Chondrocyte (in vitro differentiated cells): ENCODE measurements at regions not wholly inside any gene's neighbourhood (a gene's known extent, or its start where the extent isn't known, plus 50 kb on each side); places are given as distances from the start of the nearest gene placed in this dataset.

ENCODE experiments used
- DNase-seq: peaks from one replicate; pipeline ENCODE4 v3.0.0; 2021; ENCODE audit warnings: mixed read lengths, low spot score
- H3K27ac Mint-ChIP-seq: one replicate; pipeline ENCODE4 v1.8.0; 2021; ENCODE audit warnings: mild to moderate bottlenecking, moderate library complexity, mixed read lengths; ENCODE audit not compliant: unreplicated experiment
- H3K27me3 Mint-ChIP-seq: 2 replicates; pipeline ENCODE4 v1.8.0; 2021; ENCODE audit warnings: low read depth, mixed read lengths
- H3K36me3 Mint-ChIP-seq: 2 replicates; pipeline ENCODE4 v1.8.0; 2021; ENCODE audit warnings: low read depth, mixed read lengths
- H3K4me1 Mint-ChIP-seq: 2 replicates; pipeline ENCODE4 v1.8.0; 2021; ENCODE audit warnings: low read depth, mild to moderate bottlenecking, mixed read lengths
- H3K4me3 Mint-ChIP-seq: one replicate; pipeline ENCODE4 v1.8.0; 2021; ENCODE audit warnings: mild to moderate bottlenecking, moderate library complexity, mixed read lengths; ENCODE audit not compliant: unreplicated experiment
- H3K9me3 Mint-ChIP-seq: 2 replicates; pipeline ENCODE4 v1.8.0; 2021; ENCODE audit warnings: low read depth, mixed read lengths
- TF ChIP-seq, protein P1 (sequence below): fragments of 200-600 bp; sonication (generic); IDR thresholded peaks from 2 replicates; pipeline ENCODE4 v1.5.0; 2021; ENCODE audit warnings: antibody characterized with exemption, mild to moderate bottlenecking, moderate library complexity

DNA sequence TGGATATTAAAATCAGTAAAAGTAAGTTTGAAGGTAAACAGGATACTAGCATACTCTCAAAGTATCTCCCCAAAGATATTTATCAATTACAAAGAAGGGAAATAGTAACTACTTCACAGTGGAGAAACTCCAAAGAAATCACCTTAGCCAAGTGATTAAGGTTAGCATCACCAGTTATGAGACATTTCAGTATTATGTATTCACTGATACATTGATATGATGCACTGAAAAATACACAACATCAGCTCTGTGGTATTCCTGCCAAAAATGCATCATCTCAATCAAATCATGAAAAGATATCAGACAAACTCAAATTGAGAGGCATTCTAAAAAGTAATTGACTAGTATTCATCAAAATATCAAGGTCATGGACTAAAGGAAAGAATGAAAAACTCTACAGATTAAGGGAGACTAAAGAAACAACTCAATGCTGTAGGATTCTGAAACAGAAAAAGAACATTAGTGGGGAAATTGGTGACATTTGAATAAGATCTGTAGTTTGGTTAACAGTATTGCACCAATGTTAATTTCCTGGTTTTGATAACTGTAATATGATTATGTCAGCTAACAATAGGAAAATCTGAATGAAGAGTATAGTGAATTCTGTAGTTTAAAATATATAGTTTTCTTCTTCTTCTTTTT lies 215.4 kb downstream of the UACA start:
- H3K9me3 Mint-ChIP-seq = peaks cover 4% of the 10 kb centered on the region
- no peak for DNase-seq
- peaks cover 2% of the 10 kb centered on the region for H3K27me3 Mint-ChIP-seq
- TF ChIP-seq, protein P1, sequence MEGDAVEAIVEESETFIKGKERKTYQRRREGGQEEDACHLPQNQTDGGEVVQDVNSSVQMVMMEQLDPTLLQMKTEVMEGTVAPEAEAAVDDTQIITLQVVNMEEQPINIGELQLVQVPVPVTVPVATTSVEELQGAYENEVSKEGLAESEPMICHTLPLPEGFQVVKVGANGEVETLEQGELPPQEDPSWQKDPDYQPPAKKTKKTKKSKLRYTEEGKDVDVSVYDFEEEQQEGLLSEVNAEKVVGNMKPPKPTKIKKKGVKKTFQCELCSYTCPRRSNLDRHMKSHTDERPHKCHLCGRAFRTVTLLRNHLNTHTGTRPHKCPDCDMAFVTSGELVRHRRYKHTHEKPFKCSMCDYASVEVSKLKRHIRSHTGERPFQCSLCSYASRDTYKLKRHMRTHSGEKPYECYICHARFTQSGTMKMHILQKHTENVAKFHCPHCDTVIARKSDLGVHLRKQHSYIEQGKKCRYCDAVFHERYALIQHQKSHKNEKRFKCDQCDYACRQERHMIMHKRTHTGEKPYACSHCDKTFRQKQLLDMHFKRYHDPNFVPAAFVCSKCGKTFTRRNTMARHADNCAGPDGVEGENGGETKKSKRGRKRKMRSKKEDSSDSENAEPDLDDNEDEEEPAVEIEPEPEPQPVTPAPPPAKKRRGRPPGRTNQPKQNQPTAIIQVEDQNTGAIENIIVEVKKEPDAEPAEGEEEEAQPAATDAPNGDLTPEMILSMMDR = no peak
- no peaks in the 10 kb centered on the region for H3K36me3 Mint-ChIP-seq
- H3K4me3 Mint-ChIP-seq = no peak overlapping the region
- H3K27ac Mint-ChIP-seq = no peak overlapping the region
- no peaks in the 10 kb centered on the region for H3K4me1 Mint-ChIP-seq

DNA sequence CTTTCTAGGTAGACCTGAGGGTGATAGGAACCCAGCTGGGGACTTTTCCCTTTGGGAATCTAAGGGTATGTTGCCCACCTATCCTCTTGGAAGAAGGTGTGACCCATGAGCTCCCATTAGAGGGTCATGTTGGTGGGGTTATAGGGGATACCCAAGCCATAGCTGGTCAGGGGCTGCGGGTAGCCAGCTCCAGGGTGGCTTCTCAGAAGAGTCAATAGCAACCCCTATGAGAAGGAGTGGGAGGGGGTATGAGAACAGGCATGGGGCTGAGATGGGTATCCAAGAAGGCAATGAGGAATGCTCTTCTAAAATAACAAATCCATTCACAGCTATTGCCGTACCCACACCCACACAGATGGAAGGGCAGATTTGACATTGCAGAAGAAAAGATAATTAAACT lies 217.8 kb downstream of the UACA start:
- Mint-ChIP-seq H3K27me3 (peaks cover 23% of the 10 kb centered on the region), H3K4me3 (no peak overlapping the region)

DNA sequence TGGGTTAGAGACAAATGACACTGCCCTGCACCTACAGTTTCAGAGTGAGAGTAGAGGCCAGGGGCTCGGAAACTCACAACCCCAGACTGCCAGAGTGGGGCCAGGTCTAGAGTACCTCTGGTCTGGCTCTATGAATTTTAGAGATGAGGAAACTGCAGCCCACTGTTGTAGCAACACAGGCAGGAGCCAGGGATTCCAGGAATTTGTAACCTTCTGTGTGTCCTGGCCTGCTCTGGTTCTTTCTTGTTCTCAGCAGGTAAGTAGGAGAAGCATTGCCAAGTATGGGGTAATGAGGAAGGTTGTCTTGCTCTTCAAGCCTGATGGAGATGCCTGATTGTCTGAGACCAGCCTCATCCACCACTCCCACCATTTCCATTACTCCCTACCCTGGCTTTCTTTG lies 221.8 kb downstream of the UACA start:
- Mint-ChIP-seq H3K36me3 (no peaks in the 10 kb centered on the region), H3K27me3 (peaks cover 41% of the 10 kb centered on the region), H3K4me3 (no peak overlapping the region), H3K27ac (no peak overlapping the region), H3K4me1 (no peaks in the 10 kb centered on the region), H3K9me3 (no peaks in the 10 kb centered on the region)
- no peak for DNase-seq
- TF ChIP-seq, protein P1 = no peak

More for the DNA sequence above, 217.8 kb downstream of the UACA start:
- DNase-seq = no peak
- Mint-ChIP-seq H3K4me1 (no peaks in the 10 kb centered on the region), H3K9me3 (no peaks in the 10 kb centered on the region), H3K27ac (no peak overlapping the region), H3K36me3 (no peaks in the 10 kb centered on the region)
- TF ChIP-seq, protein P1 = no peak

DNA sequence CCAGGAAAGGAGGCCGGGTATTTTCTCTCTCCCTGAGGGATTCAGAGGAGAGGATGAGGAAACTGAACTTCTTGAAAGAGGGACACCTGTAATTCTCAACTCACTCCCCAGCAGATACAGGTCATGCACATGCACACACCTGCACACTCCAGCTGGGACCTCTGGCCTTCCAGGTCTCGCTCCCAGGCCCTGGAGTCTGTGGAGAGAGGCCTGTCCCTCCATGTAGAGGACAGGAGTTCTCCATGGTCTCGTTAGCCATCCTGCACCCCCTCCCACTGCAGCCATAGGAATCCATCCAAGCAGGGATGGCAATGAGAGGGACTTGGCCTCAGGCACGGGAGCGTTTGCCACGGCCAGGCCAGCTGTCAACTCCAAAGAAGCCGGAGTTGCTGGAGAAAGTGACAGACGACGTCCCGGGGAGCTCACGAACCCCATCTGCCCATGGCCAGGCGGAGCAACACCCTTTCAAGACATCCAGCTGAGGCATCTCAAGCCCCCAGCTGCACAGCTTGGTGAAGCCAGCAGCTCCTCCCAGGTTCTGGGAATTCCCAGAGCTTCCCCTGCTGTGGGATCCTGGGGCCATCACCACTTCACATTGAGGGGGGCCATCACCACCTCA lies 223.3 kb downstream of the UACA start:
- Mint-ChIP-seq H3K27ac (no peak overlapping the region), H3K4me3 (no peak overlapping the region), H3K36me3 (no peaks in the 10 kb centered on the region), H3K9me3 (no peaks in the 10 kb centered on the region), H3K27me3 (peaks cover 50% of the 10 kb centered on the region), H3K4me1 (peaks cover 7% of the 10 kb centered on the region)
- TF ChIP-seq, protein P1 = no peak
- DNase-seq = no peak

DNA sequence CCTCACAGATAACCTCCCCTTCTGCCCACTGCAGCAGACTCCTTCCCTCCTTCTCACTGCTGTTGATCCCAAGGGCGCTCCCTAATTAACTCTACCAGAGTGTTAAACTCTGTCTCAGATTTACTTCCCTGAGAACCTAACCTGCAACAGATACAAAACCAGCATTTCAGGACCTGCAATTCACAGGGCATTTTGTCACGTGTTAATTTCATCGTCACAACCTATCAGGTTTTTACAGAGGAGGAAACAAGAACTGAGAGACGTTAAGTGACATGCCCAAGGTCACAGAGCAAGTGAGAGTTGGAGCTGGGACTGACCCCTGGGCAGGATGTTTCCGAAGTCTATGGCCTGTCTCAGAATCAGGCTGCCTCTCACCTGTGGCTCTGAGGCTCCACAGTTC lies 223.9 kb downstream of the UACA start:
- H3K4me1 Mint-ChIP-seq = peaks cover 7% of the 10 kb centered on the region
- DNase-seq = no peak
- H3K9me3 Mint-ChIP-seq = no peaks in the 10 kb centered on the region
- TF ChIP-seq, protein P1 = no peak
- no peak overlapping the region for H3K27ac Mint-ChIP-seq
- no peaks in the 10 kb centered on the region for H3K36me3 Mint-ChIP-seq
- H3K27me3 Mint-ChIP-seq = peaks cover 53% of the 10 kb centered on the region
- H3K4me3 Mint-ChIP-seq = no peak overlapping the region
